ENCODE measurements at regions not wholly inside any gene's neighbourhood (a gene's known extent, or its start where the extent isn't known, plus 50 kb on each side); places are given as distances from the start of the nearest gene placed in this dataset.

- ATAC-seq (ENCODE audit: low read depth), result no peak
- POLR2A ChIA-PET, result no interaction called here
- Histone ChIP-seq H3K27me3 (replicated peaks in 1 of 4; ENCODE audit: control extremely low read depth in 1 of 4, control insufficient read depth in 3 of 4, insufficient read depth in 4 of 4, low read length in 3 of 4) (no peaks in the 10 kb centered on the region), H3K9ac (ENCODE audit: low read length) (no peak overlapping the region), H3K4me1 (ENCODE audit: control insufficient read depth in 2 of 2, insufficient read depth in 2 of 2, low read length in 2 of 2) (no peaks in the 10 kb centered on the region), H3K79me2 (ENCODE audit: control insufficient read depth, insufficient read depth, low read length) (no peaks in the 10 kb centered on the region), H3K4me3 (ENCODE audit: control extremely low read depth in 1 of 5, extremely low read depth in 1 of 5, insufficient read depth in 1 of 5, low read depth in 2 of 5, low read length in 4 of 5) (no peak overlapping the region), H3K27ac (ENCODE audit: low read length in 2 of 2) (no peak overlapping the region), H2AFZ (ENCODE audit: insufficient read depth, low read depth, low read length, poor library complexity, severe bottlenecking) (no peak overlapping the region), H4K20me1 (ENCODE audit: control insufficient read depth, insufficient read depth, low read length, poor library complexity, severe bottlenecking) (no peaks in the 10 kb centered on the region), H3K4me2 (replicated peaks; ENCODE audit: low read depth, low read length, poor library complexity, severe bottlenecking) (no peak overlapping the region), H3K9me3 (ENCODE audit: control extremely low read depth in 1 of 3, control insufficient read depth in 2 of 3, insufficient read depth in 1 of 3, low read length in 2 of 3) (peaks cover 0 to 9% (median 0%) of the 10 kb centered on the region in 3 donors), H3K36me3 (replicated peaks in 1 of 2; ENCODE audit: control extremely low read depth in 1 of 2, control insufficient read depth in 1 of 2, extremely low read depth in 1 of 2, insufficient read depth in 2 of 2, low read length in 1 of 2) (no peaks in the 10 kb centered on the region)
- H3K27me3 Mint-ChIP-seq, result no peaks in the 10 kb centered on the region
- H3K4me3 Mint-ChIP-seq, result no peak overlapping the region
- no peaks in the 10 kb centered on the region for H3K9me3 Mint-ChIP-seq (ENCODE audit: insufficient read depth)
- no peaks in the 10 kb centered on the region for H3K4me1 Mint-ChIP-seq
- intact Hi-C loops (cut with micrococcal nuclease), result no loop called here
- TF ChIP-seq, protein P1, sequence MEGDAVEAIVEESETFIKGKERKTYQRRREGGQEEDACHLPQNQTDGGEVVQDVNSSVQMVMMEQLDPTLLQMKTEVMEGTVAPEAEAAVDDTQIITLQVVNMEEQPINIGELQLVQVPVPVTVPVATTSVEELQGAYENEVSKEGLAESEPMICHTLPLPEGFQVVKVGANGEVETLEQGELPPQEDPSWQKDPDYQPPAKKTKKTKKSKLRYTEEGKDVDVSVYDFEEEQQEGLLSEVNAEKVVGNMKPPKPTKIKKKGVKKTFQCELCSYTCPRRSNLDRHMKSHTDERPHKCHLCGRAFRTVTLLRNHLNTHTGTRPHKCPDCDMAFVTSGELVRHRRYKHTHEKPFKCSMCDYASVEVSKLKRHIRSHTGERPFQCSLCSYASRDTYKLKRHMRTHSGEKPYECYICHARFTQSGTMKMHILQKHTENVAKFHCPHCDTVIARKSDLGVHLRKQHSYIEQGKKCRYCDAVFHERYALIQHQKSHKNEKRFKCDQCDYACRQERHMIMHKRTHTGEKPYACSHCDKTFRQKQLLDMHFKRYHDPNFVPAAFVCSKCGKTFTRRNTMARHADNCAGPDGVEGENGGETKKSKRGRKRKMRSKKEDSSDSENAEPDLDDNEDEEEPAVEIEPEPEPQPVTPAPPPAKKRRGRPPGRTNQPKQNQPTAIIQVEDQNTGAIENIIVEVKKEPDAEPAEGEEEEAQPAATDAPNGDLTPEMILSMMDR (IDR thresholded peaks at IDR 0.05), result no peak
- TF ChIP-seq EZH2 (IDR thresholded peaks at IDR 0.05; ENCODE audit: borderline replicate concordance, insufficient read depth, low read depth, low read length, poor library complexity, severe bottlenecking), result no peak
- 100% methylated on average over 1 of the region's 3 CpGs for WGBS (ENCODE audit: insufficient coverage)
- CTCF ChIA-PET, result no interaction called here
- DNase-seq, result no peak
- no peak overlapping the region for H3K27ac Mint-ChIP-seq
Observed at GRCh38 chr12:127273626-127274025, 993.3 kb upstream of the TMEM132C start.

- Mint-ChIP-seq H3K27ac (no peak overlapping the region), H3K4me3 (no peak overlapping the region), H3K4me1 (no peaks in the 10 kb centered on the region), H3K27me3 (no peaks in the 10 kb centered on the region), H3K9me3 (ENCODE audit: insufficient read depth) (no peaks in the 10 kb centered on the region)
- Histone ChIP-seq H3K27ac (ENCODE audit: low read length in 2 of 2) (no peak overlapping the region), H3K27me3 (replicated peaks in 1 of 4; ENCODE audit: control extremely low read depth in 1 of 4, control insufficient read depth in 3 of 4, insufficient read depth in 4 of 4, low read length in 3 of 4) (no peaks in the 10 kb centered on the region), H3K4me2 (replicated peaks; ENCODE audit: low read depth, low read length, poor library complexity, severe bottlenecking) (no peak overlapping the region), H3K9ac (ENCODE audit: low read length) (no peak overlapping the region), H3K9me3 (ENCODE audit: control extremely low read depth in 1 of 3, control insufficient read depth in 2 of 3, insufficient read depth in 1 of 3, low read length in 2 of 3) (peaks cover 0 to 10% (median 0%) of the 10 kb centered on the region in 3 donors), H2AFZ (ENCODE audit: insufficient read depth, low read depth, low read length, poor library complexity, severe bottlenecking) (no peak overlapping the region), H3K4me1 (ENCODE audit: control insufficient read depth in 2 of 2, insufficient read depth in 2 of 2, low read length in 2 of 2) (no peaks in the 10 kb centered on the region), H3K79me2 (ENCODE audit: control insufficient read depth, insufficient read depth, low read length) (no peaks in the 10 kb centered on the region), H3K4me3 (ENCODE audit: control extremely low read depth in 1 of 5, extremely low read depth in 1 of 5, insufficient read depth in 1 of 5, low read depth in 2 of 5, low read length in 4 of 5) (no peak overlapping the region), H4K20me1 (ENCODE audit: control insufficient read depth, insufficient read depth, low read length, poor library complexity, severe bottlenecking) (no peaks in the 10 kb centered on the region), H3K36me3 (replicated peaks in 1 of 2; ENCODE audit: control extremely low read depth in 1 of 2, control insufficient read depth in 1 of 2, extremely low read depth in 1 of 2, insufficient read depth in 2 of 2, low read length in 1 of 2) (no peaks in the 10 kb centered on the region)
- CTCF ChIA-PET, result no interaction called here
- POLR2A ChIA-PET, result no interaction called here
- no peak for ATAC-seq (ENCODE audit: low read depth)
- no peak for DNase-seq
- intact Hi-C loops (cut with micrococcal nuclease), result no loop called here
- 89% methylated on average over 3 of the region's 4 CpGs for WGBS (ENCODE audit: insufficient coverage)
- no peak for TF ChIP-seq EZH2 (IDR thresholded peaks at IDR 0.05; ENCODE audit: borderline replicate concordance, insufficient read depth, low read depth, low read length, poor library complexity, severe bottlenecking)
- TF ChIP-seq, protein P1 (IDR thresholded peaks at IDR 0.05), result no peak
Observed at GRCh38 chr12:127275416-127275815, 991.6 kb upstream of the TMEM132C start.

Measured in B cell (primary cell).